ENCODE measurements at regions not wholly inside any gene's neighbourhood (a gene's known extent, or its start where the extent isn't known, plus 50 kb on each side); places are given as distances from the start of the nearest gene placed in this dataset.

DNA sequence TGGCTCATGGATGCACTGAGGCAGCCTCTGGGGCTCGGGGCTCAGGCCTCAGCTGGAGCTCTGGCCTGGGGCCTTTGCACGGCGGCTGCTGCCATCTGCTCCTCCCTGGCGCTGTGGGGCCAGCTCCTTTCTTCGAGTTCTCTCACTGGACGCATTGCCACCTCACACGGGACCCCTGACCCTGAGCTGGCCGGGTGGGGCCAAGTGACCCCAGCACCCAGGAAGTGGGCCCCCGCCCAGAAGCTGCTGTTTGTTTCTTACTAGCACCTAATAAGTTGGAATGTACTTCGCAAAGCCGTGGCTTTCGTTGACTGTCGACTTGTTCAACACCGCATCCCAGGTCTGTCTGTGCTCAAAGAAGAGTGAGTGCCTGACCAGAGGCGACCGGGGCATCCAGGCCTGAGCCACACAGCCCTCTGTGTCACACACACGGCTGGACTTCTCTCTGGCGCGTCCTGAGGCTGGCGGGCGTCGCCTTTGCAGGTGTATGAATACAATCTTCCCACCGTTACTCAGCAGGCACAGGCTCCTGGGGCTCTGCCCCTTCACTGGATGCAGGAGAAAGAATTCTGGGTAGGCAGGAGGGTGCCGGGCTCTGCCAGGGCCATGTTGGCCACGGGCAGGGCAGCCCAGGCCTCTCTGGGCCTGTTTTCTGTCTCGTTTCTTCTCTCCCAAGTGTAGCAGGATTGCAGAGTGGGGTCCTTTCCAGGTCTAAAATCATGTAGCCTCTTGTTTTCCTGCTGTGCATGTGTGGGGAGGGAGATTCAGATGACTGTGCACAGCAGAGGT is 112.9 kb downstream of the DLL1 start:
- Mint-ChIP-seq H3K27ac (peak overlapping the region; percentile 59), H3K4me1 (ENCODE audit: low read depth) (peaks cover 7% of the 10 kb centered on the region), H3K36me3 (ENCODE audit: insufficient read depth) (no peaks in the 10 kb centered on the region), H3K27me3 (peaks cover 33% of the 10 kb centered on the region), H3K4me3 (ENCODE audit: low read depth) (no peak overlapping the region), H3K9me3 (ENCODE audit: low read depth) (no peaks in the 10 kb centered on the region)
- DNase-seq (ENCODE audit: low spot score, unreplicated experiment) = no peak
- no peak for TF ChIP-seq CTCF (IDR thresholded peaks at IDR 0.05; ENCODE audit: unreplicated experiment)

DNA sequence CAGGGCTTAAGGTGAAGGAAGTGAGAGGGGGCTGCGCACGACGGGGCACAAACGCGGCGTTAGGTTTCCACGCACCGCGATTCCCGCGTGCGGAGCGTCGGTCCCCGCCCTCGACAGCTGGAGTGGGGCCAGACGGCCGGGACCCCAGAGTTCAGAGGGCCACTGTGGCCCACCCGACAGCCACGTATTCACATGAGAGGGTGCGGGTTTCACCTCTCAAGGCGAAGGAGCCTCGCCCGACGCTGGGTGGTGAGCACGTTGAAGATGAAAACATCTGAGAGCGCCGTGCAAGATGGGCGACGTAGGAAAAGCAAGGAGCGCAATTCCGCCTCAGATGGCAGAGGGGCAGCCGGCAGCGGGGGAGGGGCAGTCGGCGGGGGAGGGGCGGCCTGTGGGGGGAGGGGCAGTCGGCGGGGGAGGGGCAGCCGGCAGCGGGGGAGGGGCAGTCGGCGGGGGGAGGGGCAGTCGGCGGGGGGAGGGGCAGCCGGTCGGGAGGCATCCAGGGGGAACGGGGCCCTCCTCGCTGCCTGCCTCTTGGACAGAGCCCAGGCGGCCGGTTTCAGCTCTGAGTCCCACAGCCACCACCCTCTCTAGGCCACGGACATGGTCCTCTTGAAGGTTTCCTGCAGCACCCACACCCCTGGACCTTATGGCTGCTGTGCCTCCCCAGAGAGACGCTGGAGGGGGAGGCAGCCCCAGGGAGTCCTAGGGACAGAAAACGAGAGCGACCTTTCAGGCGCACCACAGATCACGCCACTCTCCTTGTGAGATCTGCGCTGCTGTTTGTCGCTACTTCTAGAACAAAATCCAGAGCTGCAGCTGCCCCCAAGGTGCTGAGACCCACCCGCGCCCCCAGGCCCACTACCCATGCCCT is 113.7 kb downstream of the DLL1 start:
- DNase-seq (ENCODE audit: low spot score, unreplicated experiment) = no peak
- Mint-ChIP-seq H3K4me3 (ENCODE audit: low read depth) (no peak overlapping the region), H3K36me3 (ENCODE audit: insufficient read depth) (no peaks in the 10 kb centered on the region), H3K9me3 (ENCODE audit: low read depth) (no peaks in the 10 kb centered on the region), H3K4me1 (ENCODE audit: low read depth) (peaks cover 7% of the 10 kb centered on the region), H3K27me3 (peaks cover 26% of the 10 kb centered on the region), H3K27ac (peak overlapping the region; percentile 97)
- TF ChIP-seq CTCF (IDR thresholded peaks at IDR 0.05; ENCODE audit: unreplicated experiment) = no peak

- peaks cover 7% of the 10 kb centered on the region for H3K4me1 Mint-ChIP-seq (ENCODE audit: low read depth)
- no peaks in the 10 kb centered on the region for H3K9me3 Mint-ChIP-seq (ENCODE audit: low read depth)
- H3K4me3 Mint-ChIP-seq (ENCODE audit: low read depth) = no peak overlapping the region
- DNase-seq (ENCODE audit: low spot score, unreplicated experiment) = no peak
- TF ChIP-seq CTCF (IDR thresholded peaks at IDR 0.05; ENCODE audit: unreplicated experiment) = no peak
- peaks cover 18% of the 10 kb centered on the region for H3K27me3 Mint-ChIP-seq
- H3K27ac Mint-ChIP-seq = peak overlapping the region; percentile 97
- no peaks in the 10 kb centered on the region for H3K36me3 Mint-ChIP-seq (ENCODE audit: insufficient read depth)
These were observed 114.6 kb downstream of the DLL1 start for GRCh38 chr6:170176136-170176897.

DNA sequence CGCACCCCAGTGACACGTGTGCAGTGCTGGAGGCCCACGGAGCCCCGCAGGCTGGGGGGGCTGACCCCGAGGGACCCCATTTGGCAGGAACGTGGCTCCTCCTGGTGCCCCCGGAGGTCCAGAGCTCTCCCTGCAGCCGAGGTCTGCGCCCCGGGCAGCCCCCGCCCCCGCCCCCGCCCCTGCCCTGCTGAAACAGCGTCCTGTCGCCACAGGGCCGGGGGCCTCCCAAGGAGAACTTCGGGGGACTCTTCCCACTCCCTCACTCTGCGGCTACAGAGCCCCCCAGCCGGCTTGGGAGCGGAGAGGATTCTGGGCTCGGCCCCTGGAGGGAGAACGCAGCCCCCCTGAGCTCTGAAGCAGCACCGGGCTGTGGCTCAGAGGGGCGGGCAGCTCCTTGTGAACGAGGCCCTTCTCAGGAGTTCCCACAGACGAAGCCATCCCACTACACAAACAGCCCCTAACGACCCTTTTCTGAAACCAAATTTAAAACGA is 115.2 kb downstream of the DLL1 start:
- H3K27ac Mint-ChIP-seq = no peak overlapping the region
- TF ChIP-seq CTCF (IDR thresholded peaks at IDR 0.05; ENCODE audit: unreplicated experiment) = no peak
- DNase-seq (ENCODE audit: low spot score, unreplicated experiment) = no peak
- peaks cover 7% of the 10 kb centered on the region for H3K4me1 Mint-ChIP-seq (ENCODE audit: low read depth)
- peaks cover 13% of the 10 kb centered on the region for H3K27me3 Mint-ChIP-seq
- H3K4me3 Mint-ChIP-seq (ENCODE audit: low read depth) = no peak overlapping the region
- peaks cover 3% of the 10 kb centered on the region for H3K9me3 Mint-ChIP-seq (ENCODE audit: low read depth)
- H3K36me3 Mint-ChIP-seq (ENCODE audit: insufficient read depth) = no peaks in the 10 kb centered on the region
